H9 (cell line): ENCODE measurements at regions not wholly inside any gene's neighbourhood (a gene's known extent, or its start where the extent isn't known, plus 50 kb on each side); places are given as distances from the start of the nearest gene placed in this dataset.

ENCODE experiments used
- DNase-seq: peaks from one replicate; pipeline ENCODE4 v3.0.0-alpha.2; 2017
- H2AFZ ChIP-seq: one replicate; pipeline ENCODE4 v1.6.1; 2013; ENCODE audit warnings: mild to moderate bottlenecking, low read length, control low read depth, moderate library complexity
- H2AK5ac ChIP-seq: 2 replicates; pipeline ENCODE4 v1.6.1; 2013; ENCODE audit warnings: low read length, control low read depth, mixed read lengths; ENCODE audit not compliant: insufficient read length
- H2BK120ac ChIP-seq: one replicate; pipeline ENCODE4 v1.6.1; 2013; ENCODE audit warnings: low read depth, mild to moderate bottlenecking, low read length, control low read depth, inconsistent platforms; ENCODE audit not compliant: poor library complexity, severe bottlenecking
- H2BK12ac ChIP-seq: 2 replicates; pipeline ENCODE4 v1.6.1; 2013; ENCODE audit warnings: low read length, control low read depth, mixed read lengths, low read depth; ENCODE audit not compliant: insufficient read length
- H2BK15ac ChIP-seq: 2 replicates; pipeline ENCODE4 v1.6.1; 2013; ENCODE audit warnings: low read depth, low read length, control low read depth
- H2BK20ac ChIP-seq: one replicate; pipeline ENCODE4 v1.6.1; 2013; ENCODE audit warnings: low read depth, mild to moderate bottlenecking, low read length, control low read depth, inconsistent platforms; ENCODE audit not compliant: poor library complexity, severe bottlenecking
- H2BK5ac ChIP-seq: 2 replicates; pipeline ENCODE4 v1.6.1; 2013; ENCODE audit warnings: low read length, control low read depth, mixed read lengths; ENCODE audit not compliant: insufficient read length
- H3K14ac ChIP-seq: 2 replicates; pipeline ENCODE4 v1.6.1; 2013; ENCODE audit warnings: low read length, control low read depth; ENCODE audit not compliant: insufficient read depth
- H3K18ac ChIP-seq: 2 replicates; pipeline ENCODE4 v1.6.1; 2013; ENCODE audit warnings: low read depth, mild to moderate bottlenecking, mixed read lengths, low read length, control low read depth; ENCODE audit not compliant: insufficient read length
- H3K23ac ChIP-seq: 2 replicates; pipeline ENCODE4 v1.6.1; 2013; ENCODE audit warnings: low read length, control low read depth, mixed read lengths, low read depth; ENCODE audit not compliant: insufficient read length
- H3K23me2 ChIP-seq: 2 replicates; pipeline ENCODE4 v1.6.1; 2013; ENCODE audit warnings: low read depth, mild to moderate bottlenecking, mixed read lengths, low read length, control low read depth; ENCODE audit not compliant: insufficient read length, poor library complexity, severe bottlenecking
- H3K27ac ChIP-seq: 2 replicates; pipeline ENCODE4 v1.5.1; 2013; ENCODE audit warnings: low read length, control low read depth, mixed read lengths, low read depth; ENCODE audit not compliant: insufficient read length
- H3K27me3 ChIP-seq: 2 replicates; pipeline ENCODE4 v1.6.1; 2013; ENCODE audit warnings: low read length, control low read depth, inconsistent platforms; ENCODE audit not compliant: insufficient read depth
- H3K4ac ChIP-seq: 2 replicates; pipeline ENCODE4 v1.6.1; 2013; ENCODE audit warnings: low read depth, mild to moderate bottlenecking, control low read depth, inconsistent platforms, low read length, moderate library complexity
- H3K4me1 ChIP-seq: 2 replicates; pipeline ENCODE4 v1.6.1; 2013; ENCODE audit warnings: low read length, control low read depth, inconsistent platforms; ENCODE audit not compliant: insufficient read depth
- H3K4me2 ChIP-seq: 2 replicates; pipeline ENCODE4 v1.6.1; 2013; ENCODE audit warnings: low read length, control low read depth, mixed read lengths; ENCODE audit not compliant: insufficient read length, insufficient read depth
- H3K56ac ChIP-seq: 2 replicates; pipeline ENCODE4 v1.6.1; 2013; ENCODE audit warnings: low read depth, mild to moderate bottlenecking, mixed read lengths, low read length, control low read depth; ENCODE audit not compliant: insufficient read length
- H3K79me1 ChIP-seq: 2 replicates; pipeline ENCODE4 v1.6.1; 2013; ENCODE audit warnings: low read depth, mild to moderate bottlenecking, moderate library complexity, low read length, control low read depth, inconsistent platforms; ENCODE audit not compliant: insufficient read depth, poor library complexity, severe bottlenecking
- H3K79me2 ChIP-seq: 2 replicates; pipeline ENCODE4 v1.6.1; 2013; ENCODE audit warnings: low read length, control low read depth, inconsistent platforms; ENCODE audit not compliant: insufficient read depth
- H3K9ac ChIP-seq: 2 replicates; pipeline ENCODE4 v1.6.1; 2013; ENCODE audit warnings: low read length, control low read depth, mixed read lengths; ENCODE audit not compliant: insufficient read length; ENCODE audit errors: extremely low read depth
- H3K9me3 ChIP-seq: one replicate; pipeline ENCODE4 v1.6.1; 2013; ENCODE audit warnings: low read depth, low read length, inconsistent platforms; ENCODE audit not compliant: control insufficient read depth
- H3T11ph ChIP-seq: one replicate; pipeline ENCODE4 v1.6.1; 2013; ENCODE audit warnings: mild to moderate bottlenecking, low read length, control low read depth, inconsistent platforms
- H4K20me1 ChIP-seq: one replicate; pipeline ENCODE4 v1.6.1; 2013; ENCODE audit not compliant: control insufficient read depth, insufficient read length, insufficient read depth
- H4K5ac ChIP-seq: 2 replicates; pipeline ENCODE4 v1.6.1; 2013; ENCODE audit warnings: low read depth, mild to moderate bottlenecking, mixed read lengths, low read length, control low read depth; ENCODE audit not compliant: insufficient read length
- H4K8ac ChIP-seq: replicated peaks from 2 replicates; pipeline ENCODE4 v1.6.1; 2013; ENCODE audit warnings: low read length, control low read depth, mixed read lengths, low read depth; ENCODE audit not compliant: insufficient read length
- H4K91ac ChIP-seq: 2 replicates; pipeline ENCODE4 v1.6.1; 2013; ENCODE audit warnings: low read depth, mild to moderate bottlenecking, moderate library complexity, mixed read lengths, low read length, control low read depth; ENCODE audit not compliant: insufficient read length
- H3K27ac Mint-ChIP-seq, 3 experiments: 2 replicates in 2 of 3; 3 replicates in 1 of 3; pipeline ENCODE4 v1.8.0; 2020 to 2021; ENCODE audit warnings: mixed read lengths in 3 of 3, mild to moderate bottlenecking in 1 of 3, moderate library complexity in 1 of 3
- H3K27me3 Mint-ChIP-seq: 2 replicates; pipeline ENCODE4 v1.8.0; 2021; ENCODE audit warnings: low read depth, mild to moderate bottlenecking, moderate library complexity, mixed read lengths
- H3K36me3 Mint-ChIP-seq, 3 experiments: 2 replicates in 2 of 3; 3 replicates in 1 of 3; pipeline ENCODE4 v1.8.0; 2020 to 2021; ENCODE audit warnings: low read depth in 3 of 3, mixed read lengths in 3 of 3; ENCODE audit not compliant: insufficient read depth in 1 of 3
- H3K4me1 Mint-ChIP-seq, 2 experiments: 2 replicates each; pipeline ENCODE4 v1.8.0; 2020; ENCODE audit warnings: mixed read lengths in 2 of 2
- H3K4me3 Mint-ChIP-seq, 2 experiments: 2 replicates in 1 of 2; 3 replicates in 1 of 2; pipeline ENCODE4 v1.8.0; 2020 to 2021; ENCODE audit warnings: mild to moderate bottlenecking in 2 of 2, mixed read lengths in 2 of 2, moderate library complexity in 1 of 2
- H3K9me3 Mint-ChIP-seq, 2 experiments: 2 replicates in 1 of 2; 3 replicates in 1 of 2; pipeline ENCODE4 v1.8.0; 2020; ENCODE audit warnings: mild to moderate bottlenecking in 2 of 2, mixed read lengths in 2 of 2, moderate library complexity in 1 of 2
- CTCF ChIP-seq: fragments of 200-600 bp; sonication (generic); conservative IDR thresholded peaks from 3 replicates; pipeline ENCODE4 v1.8.0; 2021; ENCODE audit warnings: antibody characterized with exemption, mild to moderate bottlenecking

GRCh38 chr9:77094150-77094549 lies 74.7 kb downstream of the FOXB2 start:
- no peak overlapping the region for H3K4me3 Mint-ChIP-seq
- Histone ChIP-seq H3T11ph (no peak overlapping the region), H2BK120ac (no peak overlapping the region)

More at GRCh38 chr9:77094150-77094549, 74.7 kb downstream of the FOXB2 start:
- Histone ChIP-seq H3K9me3 (no peaks in the 10 kb centered on the region), H3K23ac (no peak overlapping the region), H3K27me3 (no peaks in the 10 kb centered on the region), H4K5ac (no peak overlapping the region), H3K56ac (no peak overlapping the region), H3K4ac (no peak overlapping the region), H3K9ac (no peak overlapping the region), H4K8ac (no peak overlapping the region), H2BK20ac (no peak overlapping the region), H3K4me1 (peaks cover 9% of the 10 kb centered on the region; the same call in 1 of the 2 replicates), H3K27ac (no peak overlapping the region), H4K91ac (no peak overlapping the region), H3K23me2 (no peaks in the 10 kb centered on the region), H4K20me1 (no peaks in the 10 kb centered on the region), H3K14ac (no peak overlapping the region), H2AK5ac (no peak overlapping the region), H3K18ac (no peak overlapping the region), H3K4me2 (no peak overlapping the region), H2BK12ac (no peak overlapping the region), H2BK5ac (no peak overlapping the region), H3K79me1 (no peaks in the 10 kb centered on the region), H3K79me2 (no peaks in the 10 kb centered on the region), H2BK15ac (no peak overlapping the region), H2AFZ (no peak overlapping the region)
- Mint-ChIP-seq H3K36me3 (peaks cover 6 to 10% (median 6%) of the 10 kb centered on the region in 3 experiments; a peak in 5 of 7 replicates), H3K27me3 (no peaks in the 10 kb centered on the region; the same call in 1 of the 2 replicates), H3K9me3 (peaks cover 7 to 14% of the 10 kb centered on the region in 2 experiments; a peak in 4 of 5 replicates), H3K4me1 (peaks cover 24 to 30% of the 10 kb centered on the region in 2 experiments), H3K27ac (no peak overlapping the region; a peak in 1 of 7 replicates)
- TF ChIP-seq CTCF: no peak
- no peak for DNase-seq
